Posterior cingulate gyrus (tissue), 11 donors: ENCODE measurements at regions not wholly inside any gene's neighbourhood (a gene's known extent, or its start where the extent isn't known, plus 50 kb on each side); places are given as distances from the start of the nearest gene placed in this dataset.

Experiments used
- DNase-seq, 10 donors: peaks; one replicate each; pipeline versions ENCODE4 v3.0.0 to v3.0.0-alpha.2; 2020 to 2021; ENCODE audit warnings: mixed read lengths in 3 of 10
- intact Hi-C: fragments of 100-400 bp; cut with DNase I; formaldehyde crosslinking; loops from one replicate; pipeline ENCODE4 v1.15.1; 2023

GRCh38 chr15:52925130-52925529 is 135.0 kb upstream of the ONECUT1 start:
- DNase-seq = no peak
- intact Hi-C loops = no loop called here

GRCh38 chr15:52924630-52925029 is 134.5 kb upstream of the ONECUT1 start:
- intact Hi-C loops = no loop called here
- no peak for DNase-seq

- DNase-seq = no peak
- intact Hi-C loops = no loop called here
Observed at GRCh38 chr15:52923626-52924025, 133.5 kb upstream of the ONECUT1 start.

GRCh38 chr15:52922871-52923270 is 132.7 kb upstream of the ONECUT1 start:
- intact Hi-C loops = no loop called here

GRCh38 chr15:52912172-52912571 is 122.0 kb upstream of the ONECUT1 start:
- no peak for DNase-seq
- intact Hi-C loops = no loop called here

More at GRCh38 chr15:52922871-52923270, 132.7 kb upstream of the ONECUT1 start:
- DNase-seq = no peak

GRCh38 chr15:52893338-52893737 is 103.2 kb upstream of the ONECUT1 start:
- DNase-seq = no peak
- intact Hi-C loops = no loop called here

DNA sequence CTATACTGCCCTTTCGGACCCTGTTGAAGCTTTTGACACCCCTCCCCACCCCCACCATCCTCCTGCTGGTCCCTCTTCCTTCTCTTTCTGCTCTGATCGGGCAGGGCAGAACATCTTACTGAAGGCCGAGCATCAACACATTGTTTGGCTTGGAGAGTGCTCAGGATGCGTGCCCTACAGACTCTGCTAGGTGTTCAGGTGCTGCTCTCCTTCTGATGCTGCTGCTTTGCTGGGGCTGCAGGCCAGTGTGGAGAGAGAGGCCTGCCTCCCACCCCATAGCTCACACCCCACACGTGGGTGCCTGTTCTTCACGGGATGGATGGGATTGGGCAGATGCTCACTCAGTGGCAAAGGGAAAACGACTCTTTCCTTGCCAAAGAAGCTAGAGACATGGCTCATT is 89.8 kb upstream of the ONECUT1 start:
- DNase-seq = no peak
- intact Hi-C loops = no loop called here

GRCh38 chr15:52879145-52879544 is 89.0 kb upstream of the ONECUT1 start:
- no peak for DNase-seq
- intact Hi-C loops = no loop called here

DNA sequence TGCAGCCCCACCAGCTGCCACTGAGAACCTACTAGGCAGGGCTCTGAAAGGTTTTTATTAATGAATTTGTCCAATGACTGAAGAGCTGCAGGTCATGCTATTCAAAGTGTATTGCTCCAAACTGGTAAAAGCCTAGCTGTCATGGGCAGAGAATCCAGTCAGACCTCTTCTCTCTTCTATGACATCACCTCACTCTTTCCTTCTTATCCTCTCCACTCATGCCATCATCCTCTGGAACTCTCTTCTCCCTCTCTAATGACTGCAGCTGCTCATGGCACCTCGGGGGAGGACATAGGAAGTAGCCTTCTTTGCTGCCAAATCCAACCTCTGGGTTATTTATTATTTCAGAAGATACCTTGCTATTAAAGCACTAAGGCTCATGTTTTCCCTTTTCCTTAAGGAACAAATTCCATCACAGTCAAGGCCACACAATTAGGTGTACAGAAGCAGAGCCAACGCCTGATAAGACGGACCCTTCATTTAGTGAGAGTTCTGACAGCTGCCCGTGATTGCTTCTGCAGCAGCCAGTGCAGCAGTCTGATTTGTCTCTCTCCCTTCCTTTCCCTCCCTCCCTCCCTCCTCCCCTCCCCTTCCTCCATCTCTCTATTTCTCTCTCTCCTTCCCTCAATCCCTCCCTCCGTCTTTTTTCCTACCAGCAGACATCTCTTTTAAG is 87.0 kb upstream of the ONECUT1 start:
- intact Hi-C loops = no loop called here
- no peak for DNase-seq

- DNase-seq = no peak
- intact Hi-C loops = no loop called here
Observed at GRCh38 chr15:52872036-52872818, 82.1 kb upstream of the ONECUT1 start.

GRCh38 chr15:52870015-52870414 is 79.9 kb upstream of the ONECUT1 start:
- peak in 3 of 10 donors; percentile 11 to 18 (median 15) for DNase-seq
- intact Hi-C loops = no loop called here

GRCh38 chr15:52866698-52867097 is 76.6 kb upstream of the ONECUT1 start:
- no peak for DNase-seq
- intact Hi-C loops = no loop called here

DNA sequence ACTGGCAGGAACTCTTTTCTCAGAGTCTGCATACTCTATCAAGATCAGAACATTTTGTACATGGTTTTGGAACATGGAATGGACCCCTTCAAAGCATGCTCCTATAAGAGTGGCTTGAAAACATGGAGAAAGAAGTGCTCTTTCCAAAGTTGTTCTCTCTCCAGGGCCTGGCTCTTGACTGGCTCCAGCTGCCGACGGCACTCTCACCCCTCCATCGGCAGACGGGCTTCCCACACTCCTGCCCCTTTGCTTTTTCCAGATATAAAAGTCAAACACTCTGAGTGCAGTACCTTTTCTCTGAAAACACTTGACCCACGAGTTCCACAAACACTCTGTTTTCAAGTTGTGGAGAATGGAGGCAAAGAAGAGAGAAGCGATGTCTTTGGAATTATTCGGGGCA is 72.5 kb upstream of the ONECUT1 start:
- no peak for DNase-seq
- intact Hi-C loops = no loop called here

DNA sequence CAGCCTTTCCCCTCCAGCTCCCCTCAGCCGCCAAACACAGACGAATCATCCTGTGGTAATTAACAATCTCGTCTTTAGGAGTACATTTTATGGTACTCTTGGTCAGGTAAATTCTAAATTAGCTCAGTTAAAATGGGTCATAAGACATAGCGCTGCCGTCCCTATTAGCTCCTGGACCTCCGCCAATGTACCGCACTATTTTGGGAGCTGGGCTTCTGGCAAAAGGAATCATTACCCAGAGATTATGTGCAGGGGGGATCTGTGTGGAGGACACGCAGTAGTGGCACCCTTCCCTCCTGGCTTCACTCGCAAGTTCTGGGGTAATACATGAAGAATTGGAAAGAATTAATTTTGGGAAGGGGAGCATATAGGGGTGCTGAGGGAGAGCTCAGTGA is 68.6 kb upstream of the ONECUT1 start:
- intact Hi-C loops = no loop called here
- no peak for DNase-seq

- intact Hi-C loops = no loop called here
- no peak for DNase-seq
Observed at GRCh38 chr15:52857937-52858781, 68.0 kb upstream of the ONECUT1 start.

DNA sequence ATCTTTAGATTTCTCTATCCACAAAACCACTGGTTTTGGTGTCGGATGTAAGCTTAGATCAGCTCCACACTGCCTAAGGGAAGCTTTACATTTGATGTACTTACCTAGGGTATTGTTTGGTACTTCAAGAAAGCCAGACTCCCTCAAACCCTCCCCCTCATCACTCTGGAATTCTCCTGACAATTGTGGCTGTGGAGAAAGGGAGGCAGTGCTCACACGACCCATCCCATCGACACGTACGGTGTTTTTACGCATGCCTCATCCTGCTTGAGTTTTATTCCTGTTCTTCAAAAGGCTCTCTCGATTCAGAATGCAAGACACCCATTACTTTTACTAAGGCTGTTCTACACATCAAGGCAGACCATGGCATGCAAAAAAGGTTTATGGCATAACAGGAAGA is 67.3 kb upstream of the ONECUT1 start:
- DNase-seq = no peak
- intact Hi-C loops = no loop called here

GRCh38 chr15:52856286-52856685 is 66.2 kb upstream of the ONECUT1 start:
- intact Hi-C loops = no loop called here
- no peak for DNase-seq

DNA sequence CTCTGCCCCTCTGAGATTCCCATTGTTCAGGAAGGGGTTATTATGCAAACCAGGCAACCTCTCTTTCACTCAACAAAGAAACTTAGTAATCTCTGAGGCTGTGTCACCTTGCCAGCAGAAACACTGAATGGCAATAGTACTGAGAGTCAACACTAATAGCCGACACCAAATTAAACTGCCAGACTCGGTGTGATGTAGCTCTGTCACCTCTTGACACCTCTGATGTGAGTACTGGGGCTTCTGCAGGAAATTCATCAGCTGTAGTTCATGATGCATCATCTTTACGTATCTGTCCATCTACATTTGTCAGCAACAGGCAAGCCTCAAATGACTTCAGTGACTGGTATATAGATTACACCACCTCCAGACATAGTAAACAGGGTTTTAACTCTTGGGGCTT is 65.0 kb upstream of the ONECUT1 start:
- intact Hi-C loops = no loop called here
- no peak for DNase-seq

DNA sequence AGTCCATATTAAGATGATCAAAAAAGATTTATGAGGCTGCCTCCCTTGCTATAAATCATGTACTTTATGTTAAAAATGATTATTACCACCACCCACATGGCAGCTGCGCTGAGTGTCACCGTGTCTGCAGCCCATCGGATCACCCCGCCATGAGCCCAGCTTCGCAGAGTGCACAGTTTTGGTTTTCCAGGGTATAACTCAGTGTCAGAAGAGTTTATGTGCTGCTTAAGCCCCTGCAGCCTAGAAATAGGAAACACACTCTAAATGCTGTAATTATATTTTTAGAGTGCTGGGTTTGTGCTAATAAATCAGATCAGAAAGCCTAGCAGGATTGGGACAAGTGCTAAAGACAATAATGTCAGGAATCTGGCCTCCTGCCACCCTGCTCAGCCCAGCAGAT is 54.7 kb upstream of the ONECUT1 start:
- DNase-seq = no peak
- intact Hi-C loops = no loop called here
